Heart left ventricle (tissue), 16 donors: ENCODE measurements at regions not wholly inside any gene's neighbourhood (a gene's known extent, or its start where the extent isn't known, plus 50 kb on each side); places are given as distances from the start of the nearest gene placed in this dataset.
A peak's percentile ranks its signal among the peaks of the same experiment; 100 is the strongest.

Experiments used
- ATAC-seq, 4 donors: fragments of 200-7000 bp; cut with Tn5 transposase; one replicate each; pipeline ENCODE4 v1.9.1; 2020 to 2022; ENCODE audit warnings: moderate library complexity in 4 of 4, mild to moderate bottlenecking in 3 of 4, moderate number of reproducible peaks in 1 of 4
- DNase-seq, 5 donors: peaks; one replicate each; pipeline ENCODE4 v3.0.0-alpha.2; 2020
- H3K27ac ChIP-seq, 12 donors: fragments of 200-600 bp; sonication (generic) in 4 of 12; one replicate each; pipeline versions ENCODE4 v1.5.0 to v1.8.0; 2016 to 2022; ENCODE audit warnings: mild to moderate bottlenecking in 2 of 12
- H3K27me3 ChIP-seq, 9 donors: fragments of 200-600 bp; sonication (generic) in 2 of 9; one replicate each; pipeline versions ENCODE4 v1.5.1 to v1.8.0; 2016 to 2022; ENCODE audit warnings: mild to moderate bottlenecking in 3 of 9
- H3K36me3 ChIP-seq, 9 donors: fragments of 200-600 bp; sonication (generic) in 2 of 9; one replicate each; pipeline versions ENCODE4 v1.5.0 to v1.8.0; 2018 to 2022; ENCODE audit warnings: mild to moderate bottlenecking in 2 of 9
- H3K4me1 ChIP-seq, 12 donors: fragments of 200-600 bp; sonication (generic) in 4 of 12; one replicate each; pipeline versions ENCODE4 v1.5.0 to v1.8.0; 2016 to 2022; ENCODE audit warnings: mild to moderate bottlenecking in 3 of 12
- H3K4me3 ChIP-seq, 12 donors: fragments of 200-600 bp; sonication (generic) in 4 of 12; one replicate each; pipeline versions ENCODE4 v1.5.0 to v1.8.0; 2017 to 2022; ENCODE audit warnings: mild to moderate bottlenecking in 9 of 12, moderate library complexity in 4 of 12
- H3K9me3 ChIP-seq, 12 donors: fragments of 200-600 bp; sonication (generic) in 4 of 12; one replicate each; pipeline versions ENCODE4 v1.5.0 to v1.8.0; 2016 to 2022; ENCODE audit warnings: mild to moderate bottlenecking in 1 of 12
- POLR2A ChIP-seq, 2 donors: fragments of 450-650 bp; IDR thresholded peaks; one replicate each; pipeline ENCODE4 v1.6.1; 2017; ENCODE audit warnings: antibody characterized with exemption in 2 of 2, mild to moderate bottlenecking in 2 of 2, moderate library complexity in 2 of 2
- WGBS, 4 donors: extraction: QIAGEN DNeasy Blood & Tissue Kit in 2 of 4; methylation state at CpG; one replicate each; pipeline versions ENCODE4 v1.1.5 to v1.1.7; 2013 to 2018; 5-methylcytosine and 5-hydroxymethylcytosine counted together
- intact Hi-C, 10 donors: fragments of 100-400 bp; cut with DNase I; formaldehyde crosslinking; loops; one replicate each; pipeline versions ENCODE4 v1.11.1 to v1.14.2; 2022
- TF ChIP-seq, protein P1 (sequence below), 12 donors: fragments of 200-600 bp; sonication (generic) in 4 of 12; IDR thresholded peaks; one replicate each; pipeline versions ENCODE4 v1.5.0 to v1.8.0; 2018 to 2022; ENCODE audit warnings: antibody characterized with exemption in 12 of 12, mild to moderate bottlenecking in 5 of 12
- donor health status: ischemic (EF 13 %, LVEDD 7.1; RV severe dilation, severe dysfunction).
- donor health status: healthy with polysubstance abuse.
- donor health status: DM: no; HTN: yes; CAD: no.
- donor health status: DM: no; HTN: no; CAD: no.
- donor health status: ischemic (EF 25% LVEDD 6.9; RV normal size, moderate dysfunction).
- donor health status: ischemic (EF 25% LVEDD 5.7; RV mildly dilated, moderate dysfunction).
- donor health status: healthy.
- donor health status: DM: yes; HTN: yes; CAD: no.
- donor health status: ischemic (EF 35%, LVEDD 5.7; RV mildly dilated, moderate dysfunction).
- donor health status: nonischemic (EF 11% LVEDD 7.7; RV severe dilation, severe dysfunction).
- donor health status: DM: yes; HTN: yes; CAD: no.
- donor health status: PGD.
- donor health status: ischemic (EF 29% LVEDD 5.4; RV normal size, mild dysfunction).
- donor health status: nonischemic (EF 23%, LVEDD 6.1; RV moderate dilation, normal function).

DNA sequence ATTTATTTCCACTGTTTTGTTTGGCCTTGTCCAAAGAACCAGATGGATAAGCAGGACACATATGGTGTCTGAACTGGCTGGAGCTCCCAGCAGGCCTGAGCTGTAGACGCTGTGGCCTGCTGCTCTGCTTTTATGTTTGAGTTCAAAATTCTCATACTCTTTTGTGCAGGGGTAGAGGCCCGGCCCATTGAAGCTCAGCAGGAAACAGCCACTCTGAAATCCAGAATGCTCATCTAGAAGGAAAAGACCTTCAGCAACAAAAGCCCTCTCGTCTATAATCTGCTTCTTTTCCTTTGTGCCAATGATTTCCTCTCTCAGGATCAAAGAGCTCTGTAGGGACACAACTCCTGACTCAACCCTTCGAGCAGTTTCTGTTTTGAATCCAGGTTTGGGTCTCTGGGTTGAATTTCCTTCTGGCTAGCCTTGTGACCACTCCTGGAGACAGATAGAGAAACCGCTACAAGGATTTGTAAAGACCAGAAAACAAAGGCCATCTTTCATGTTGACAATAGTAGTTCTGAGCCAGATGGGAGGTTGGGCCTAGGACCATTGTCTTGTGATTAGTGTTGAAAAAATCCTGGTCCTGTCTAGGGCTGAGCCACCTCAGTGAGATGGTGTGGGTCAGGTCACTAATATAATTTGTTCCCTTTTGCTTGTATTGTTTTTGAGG lies 446.7 kb downstream of the BCKDHB start:
- peaks cover 0 to 7% (median 0%) of the 10 kb centered on the region in 12 donors for H3K4me1 ChIP-seq
- H3K4me3 ChIP-seq, result no peak overlapping the region
- WGBS, 4 donors, result 58 to 77% (median 68%) methylated on average over 5 of the region's 5 CpGs
- DNase-seq, result peak in 2 of 5 donors; percentile 23 to 32
- intact Hi-C loops, result no loop called here
- TF ChIP-seq POLR2A (IDR thresholded peaks at IDR 0.05), result no peak
- TF ChIP-seq, protein P1, sequence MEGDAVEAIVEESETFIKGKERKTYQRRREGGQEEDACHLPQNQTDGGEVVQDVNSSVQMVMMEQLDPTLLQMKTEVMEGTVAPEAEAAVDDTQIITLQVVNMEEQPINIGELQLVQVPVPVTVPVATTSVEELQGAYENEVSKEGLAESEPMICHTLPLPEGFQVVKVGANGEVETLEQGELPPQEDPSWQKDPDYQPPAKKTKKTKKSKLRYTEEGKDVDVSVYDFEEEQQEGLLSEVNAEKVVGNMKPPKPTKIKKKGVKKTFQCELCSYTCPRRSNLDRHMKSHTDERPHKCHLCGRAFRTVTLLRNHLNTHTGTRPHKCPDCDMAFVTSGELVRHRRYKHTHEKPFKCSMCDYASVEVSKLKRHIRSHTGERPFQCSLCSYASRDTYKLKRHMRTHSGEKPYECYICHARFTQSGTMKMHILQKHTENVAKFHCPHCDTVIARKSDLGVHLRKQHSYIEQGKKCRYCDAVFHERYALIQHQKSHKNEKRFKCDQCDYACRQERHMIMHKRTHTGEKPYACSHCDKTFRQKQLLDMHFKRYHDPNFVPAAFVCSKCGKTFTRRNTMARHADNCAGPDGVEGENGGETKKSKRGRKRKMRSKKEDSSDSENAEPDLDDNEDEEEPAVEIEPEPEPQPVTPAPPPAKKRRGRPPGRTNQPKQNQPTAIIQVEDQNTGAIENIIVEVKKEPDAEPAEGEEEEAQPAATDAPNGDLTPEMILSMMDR (IDR thresholded peaks at IDR 0.05), result no peak
- H3K27ac ChIP-seq, result peak overlapping the region in 1 of 12 donors; percentile 10
- no peaks in the 10 kb centered on the region for H3K27me3 ChIP-seq
- ATAC-seq, result peak; percentile 42 to 71 (median 62)
- no peaks in the 10 kb centered on the region for H3K9me3 ChIP-seq
- no peaks in the 10 kb centered on the region for H3K36me3 ChIP-seq

DNA sequence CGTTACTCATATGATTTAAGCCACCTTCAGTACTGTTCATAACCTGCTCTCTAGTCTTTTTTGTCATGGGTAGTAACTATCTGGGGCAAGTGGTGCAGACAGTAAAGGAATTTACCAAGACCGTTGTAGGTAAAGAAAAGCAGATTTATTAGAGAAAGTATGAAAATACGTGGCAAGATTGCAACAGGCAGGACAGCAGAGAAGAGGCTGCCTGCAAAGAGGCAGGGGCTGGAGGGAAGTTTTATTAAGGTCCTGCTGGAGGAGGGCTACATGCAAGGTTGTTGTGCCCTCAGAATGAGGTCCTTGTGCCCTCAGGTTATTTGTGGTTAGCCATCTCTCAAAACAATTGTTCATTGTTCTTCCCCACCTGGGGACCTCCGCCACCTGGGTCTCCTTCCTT lies 444.3 kb downstream of the BCKDHB start:
- Histone ChIP-seq H3K4me1 (peaks cover 0 to 9% (median 0%) of the 10 kb centered on the region in 12 donors), H3K36me3 (no peaks in the 10 kb centered on the region), H3K27ac (no peak overlapping the region), H3K9me3 (no peaks in the 10 kb centered on the region), H3K4me3 (no peak overlapping the region), H3K27me3 (no peaks in the 10 kb centered on the region)
- ATAC-seq, result no peak
- no peak for DNase-seq
- intact Hi-C loops, result no loop called here
- TF ChIP-seq, protein P1 (IDR thresholded peaks at IDR 0.05), result no peak
- no peak for TF ChIP-seq POLR2A (IDR thresholded peaks at IDR 0.05)
- WGBS, 4 donors, result 80 to 89% (median 84%) methylated on average over 4 of the region's 4 CpGs

DNA sequence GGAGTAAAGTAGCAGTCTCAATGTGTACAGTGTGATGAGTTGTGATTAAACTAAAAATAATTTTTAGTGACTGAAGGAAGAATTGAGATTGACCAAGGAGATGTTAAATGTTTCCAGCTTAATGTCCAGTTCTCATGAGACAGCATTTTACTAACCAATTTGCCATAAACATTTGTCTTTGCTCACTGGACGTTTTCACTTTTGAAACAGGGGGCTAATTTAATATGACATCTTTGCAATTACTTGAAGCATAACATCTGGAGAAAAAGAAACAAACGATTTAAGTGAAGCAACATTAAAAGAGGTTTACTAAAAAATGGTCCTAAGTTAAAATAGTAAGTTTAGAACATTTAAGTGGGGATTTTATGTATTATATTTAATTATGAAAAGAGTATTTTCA lies 443.8 kb downstream of the BCKDHB start:
- WGBS, 4 donors, result 54 to 61% (median 57%) methylated on average over 2 of the region's 2 CpGs
- intact Hi-C loops, result no loop called here

DNA sequence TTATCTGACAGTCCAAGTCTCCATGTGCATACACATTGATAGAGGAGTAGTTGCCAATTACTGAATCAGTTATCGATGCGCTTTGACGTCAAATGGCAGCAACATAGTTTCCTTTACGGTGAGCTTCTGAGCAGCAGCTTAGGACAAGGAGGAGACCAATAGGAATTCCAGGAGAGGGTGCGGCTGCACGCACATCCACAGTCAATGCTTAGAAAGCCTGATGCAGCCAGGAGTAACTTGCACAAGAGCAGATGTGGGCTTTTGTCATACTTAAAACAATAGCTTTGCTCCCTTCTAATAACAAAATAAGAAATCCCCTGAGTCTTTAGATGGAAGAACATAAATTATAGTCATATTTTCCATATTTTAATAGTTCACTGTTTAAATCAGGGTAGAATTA lies 442.1 kb downstream of the BCKDHB start:
- ATAC-seq, result no peak
- no peaks in the 10 kb centered on the region for H3K36me3 ChIP-seq
- H3K4me3 ChIP-seq, result no peak overlapping the region
- TF ChIP-seq, protein P1 (IDR thresholded peaks at IDR 0.05), result no peak
- TF ChIP-seq POLR2A (IDR thresholded peaks at IDR 0.05), result no peak
- no peak overlapping the region for H3K27ac ChIP-seq
- H3K4me1 ChIP-seq, result peaks cover 0 to 9% (median 0%) of the 10 kb centered on the region in 12 donors
- intact Hi-C loops, result no loop called here
- no peaks in the 10 kb centered on the region for H3K9me3 ChIP-seq
- no peaks in the 10 kb centered on the region for H3K27me3 ChIP-seq
- 67 to 73% (median 72%) methylated on average over 6 of the region's 6 CpGs for WGBS, 4 donors
- no peak for DNase-seq

More for the DNA sequence above, 443.8 kb downstream of the BCKDHB start:
- ATAC-seq (no peak), DNase-seq (no peak)
- TF ChIP-seq, protein P1 (IDR thresholded peaks at IDR 0.05), result no peak
- no peak for TF ChIP-seq POLR2A (IDR thresholded peaks at IDR 0.05)
- H3K4me3 ChIP-seq, result no peak overlapping the region
- H3K27ac ChIP-seq, result no peak overlapping the region
- no peaks in the 10 kb centered on the region for H3K36me3 ChIP-seq
- peaks cover 0 to 9% (median 0%) of the 10 kb centered on the region in 12 donors for H3K4me1 ChIP-seq
- H3K9me3 ChIP-seq, result no peaks in the 10 kb centered on the region
- H3K27me3 ChIP-seq, result no peaks in the 10 kb centered on the region
